Femur (tissue), 1 donor: ENCODE measurements at regions not wholly inside any gene's neighbourhood (a gene's known extent, or its start where the extent isn't known, plus 50 kb on each side); places are given as distances from the start of the nearest gene placed in this dataset.
"Not testable (repeated sequence)": the region's sequence is repeated elsewhere in the genome, so short reads cannot be mapped to it uniquely, and the experiment has no call there.

ENCODE experiments used
- DNase-seq: peaks from one replicate; pipeline ENCODE4 v3.0.0-alpha.2; 2017

- DNase-seq: no peak
Observed at GRCh38 chr18:60007661-60008060, 107.9 kb downstream of the PMAIP1 start.

GRCh38 chr18:60003610-60004185 is 103.9 kb downstream of the PMAIP1 start:
- no peak for DNase-seq

GRCh38 chr18:59996370-59996966 is 96.7 kb downstream of the PMAIP1 start:
- peak; percentile 33 for DNase-seq

- no peak for DNase-seq
Observed at GRCh38 chr18:59994357-59994756, 94.6 kb downstream of the PMAIP1 start.

GRCh38 chr18:59993560-59993959 is 93.8 kb downstream of the PMAIP1 start:
- DNase-seq: no peak

GRCh38 chr18:59990121-59990823 is 90.5 kb downstream of the PMAIP1 start:
- DNase-seq: no peak

- DNase-seq: peak; percentile 43
Observed at GRCh38 chr18:59988098-59988706, 88.4 kb downstream of the PMAIP1 start.

GRCh38 chr18:59987102-59987501 is 87.3 kb downstream of the PMAIP1 start:
- DNase-seq: no peak

GRCh38 chr18:59986139-59986538 is 86.3 kb downstream of the PMAIP1 start:
- no peak for DNase-seq

GRCh38 chr18:59985289-59985688 is 85.5 kb downstream of the PMAIP1 start:
- no peak for DNase-seq

GRCh38 chr18:59983506-59983905 is 83.7 kb downstream of the PMAIP1 start:
- no peak for DNase-seq

- DNase-seq: no peak
Observed at GRCh38 chr18:59980188-59980637, 80.4 kb downstream of the PMAIP1 start.

GRCh38 chr18:59971871-59972428 is 72.2 kb downstream of the PMAIP1 start:
- DNase-seq: no peak

- DNase-seq: not testable (repeated sequence)
Observed at GRCh38 chr18:59971144-59971543, 71.3 kb downstream of the PMAIP1 start.

GRCh38 chr18:59969477-59970028 is 69.8 kb downstream of the PMAIP1 start:
- not testable (repeated sequence) for DNase-seq

GRCh38 chr18:59968583-59968982 is 68.8 kb downstream of the PMAIP1 start:
- no peak for DNase-seq

GRCh38 chr18:59967878-59968277 is 68.1 kb downstream of the PMAIP1 start:
- DNase-seq: no peak

- DNase-seq: no peak
Observed at GRCh38 chr18:59966913-59967312, 67.1 kb downstream of the PMAIP1 start.

GRCh38 chr18:59963229-59963628 is 63.4 kb downstream of the PMAIP1 start:
- DNase-seq: no peak

- no peak for DNase-seq
Observed at GRCh38 chr18:59961070-59961469, 61.3 kb downstream of the PMAIP1 start.

- DNase-seq: no peak
Observed at GRCh38 chr18:59960272-59960671, 60.5 kb downstream of the PMAIP1 start.

GRCh38 chr18:59959606-59960005 is 59.8 kb downstream of the PMAIP1 start:
- DNase-seq: no peak

GRCh38 chr18:59959073-59959472 is 59.3 kb downstream of the PMAIP1 start:
- no peak for DNase-seq
